OCI-LY1 (cell line): ENCODE measurements at regions not wholly inside any gene's neighbourhood (a gene's known extent, or its start where the extent isn't known, plus 50 kb on each side); places are given as distances from the start of the nearest gene placed in this dataset.

Source experiments
- H2AFZ ChIP-seq: fragments of 200-600 bp; sonication (generic), shearing (Covaris generic); 2 replicates; pipeline ENCODE4 v1.6.0; 2014; ENCODE audit warnings: antibody characterized with exemption, mild to moderate bottlenecking, low read length
- H3F3A ChIP-seq: fragments of 200-600 bp; sonication (generic), shearing (Covaris generic); 2 replicates; pipeline ENCODE4 v1.6.0; 2014; ENCODE audit warnings: mild to moderate bottlenecking, antibody characterized with exemption, low read length, moderate library complexity; ENCODE audit not compliant: insufficient read depth
- H3K27ac ChIP-seq: fragments of 200-600 bp; sonication (generic); 2 replicates; pipeline ENCODE4 v1.5.1; 2014; ENCODE audit warnings: low read length, mixed run types, mild to moderate bottlenecking, low read depth; ENCODE audit not compliant: poor library complexity, severe bottlenecking
- H3K27me3 ChIP-seq: fragments of 200-600 bp; sonication (generic); 2 replicates; pipeline ENCODE4 v1.6.0; 2014; ENCODE audit warnings: antibody characterized with exemption, mild to moderate bottlenecking, low read length, moderate library complexity; ENCODE audit not compliant: insufficient read depth
- H3K36me3 ChIP-seq: fragments of 200-600 bp; sonication (generic); 2 replicates; pipeline ENCODE4 v1.6.1; 2014; ENCODE audit warnings: mild to moderate bottlenecking, antibody characterized with exemption, low read length, moderate library complexity, mixed read lengths; ENCODE audit not compliant: insufficient read depth
- H3K4me1 ChIP-seq: fragments of 200-600 bp; sonication (generic); 2 replicates; pipeline ENCODE4 v1.5.1; 2014; ENCODE audit warnings: mild to moderate bottlenecking, low read length, moderate library complexity; ENCODE audit not compliant: insufficient read depth, severe bottlenecking
- H3K4me2 ChIP-seq: fragments of 200-600 bp; sonication (generic), shearing (Covaris generic); 2 replicates; pipeline ENCODE4 v1.6.1; 2014; ENCODE audit warnings: low read length
- H3K4me3 ChIP-seq: fragments of 200-600 bp; sonication (generic); 2 replicates; pipeline ENCODE4 v1.5.1; 2014; ENCODE audit warnings: low read length, low read depth, mild to moderate bottlenecking, mixed read lengths; ENCODE audit not compliant: poor library complexity, severe bottlenecking
- H3K79me2 ChIP-seq: fragments of 200-600 bp; shearing (Covaris generic); 2 replicates; pipeline ENCODE4 v1.6.1; 2016; ENCODE audit warnings: mixed run types, low read length, mixed read lengths; ENCODE audit not compliant: insufficient read depth
- H3K9ac ChIP-seq: fragments of 200-600 bp; sonication (generic), shearing (Covaris generic); 2 replicates; pipeline ENCODE4 v1.6.1; 2014; ENCODE audit warnings: mild to moderate bottlenecking, low read length, mixed read lengths
- H3K9me2 ChIP-seq: fragments of 200-600 bp; sonication (generic), shearing (Covaris generic); 2 replicates; pipeline ENCODE4 v1.6.1; 2014; ENCODE audit warnings: low read depth, mild to moderate bottlenecking, low read length, mixed read lengths
- H3K9me3 ChIP-seq: fragments of 200-600 bp; shearing (Covaris generic); 2 replicates; pipeline ENCODE4 v1.6.1; 2014; ENCODE audit warnings: low read length, mixed read lengths
- H4K20me1 ChIP-seq: fragments of 200-600 bp; sonication (generic), shearing (Covaris generic); 2 replicates; pipeline ENCODE4 v1.6.0; 2016; ENCODE audit warnings: mild to moderate bottlenecking, low read length; ENCODE audit not compliant: insufficient read depth
- CTCF ChIP-seq: fragments of 200-600 bp; sonication (generic), shearing (Covaris generic); IDR thresholded peaks from 2 replicates; pipeline ENCODE4 v1.5.1; 2017; ENCODE audit warnings: mild to moderate bottlenecking, antibody characterized with exemption, low read length, moderate library complexity, mixed read lengths
- EZH2 ChIP-seq: fragments of 200-600 bp; sonication (generic), shearing (Covaris generic); IDR thresholded peaks from 2 replicates; pipeline ENCODE4 v1.8.0; 2017; ENCODE audit warnings: borderline replicate concordance, mixed run types, mild to moderate bottlenecking, antibody characterized with exemption, low read length, moderate library complexity, mixed read lengths

GRCh38 chr1:228968891-228969606, 233.8 kb downstream of the RHOU start:
- H3K79me2 ChIP-seq = no peaks in the 10 kb centered on the region
- no peak for TF ChIP-seq CTCF
- TF ChIP-seq EZH2 = no peak
- H3K9ac ChIP-seq = no peak overlapping the region
- no peaks in the 10 kb centered on the region for H4K20me1 ChIP-seq
- no peak overlapping the region for H3K4me2 ChIP-seq
- no peaks in the 10 kb centered on the region for H3K4me1 ChIP-seq
- H3K9me2 ChIP-seq = no peaks in the 10 kb centered on the region
- no peaks in the 10 kb centered on the region for H3K36me3 ChIP-seq
- H3K4me3 ChIP-seq = no peak overlapping the region
- H3F3A ChIP-seq = no peaks in the 10 kb centered on the region
- H3K9me3 ChIP-seq = no peaks in the 10 kb centered on the region
- no peaks in the 10 kb centered on the region for H3K27me3 ChIP-seq
- H2AFZ ChIP-seq = no peak overlapping the region
- H3K27ac ChIP-seq = no peak overlapping the region

GRCh38 chr1:228969953-228970800, 234.9 kb downstream of the RHOU start:
- Histone ChIP-seq H3K79me2 (no peaks in the 10 kb centered on the region), H3K9me2 (no peaks in the 10 kb centered on the region), H3K27me3 (no peaks in the 10 kb centered on the region), H3K4me3 (no peak overlapping the region), H3K4me1 (no peaks in the 10 kb centered on the region), H3K9ac (no peak overlapping the region), H3K36me3 (no peaks in the 10 kb centered on the region), H3K9me3 (no peaks in the 10 kb centered on the region), H4K20me1 (no peaks in the 10 kb centered on the region), H3F3A (no peaks in the 10 kb centered on the region), H2AFZ (no peak overlapping the region), H3K27ac (no peak overlapping the region), H3K4me2 (no peak overlapping the region)
- TF ChIP-seq CTCF = no peak
- no peak for TF ChIP-seq EZH2

- Histone ChIP-seq H3K27ac (no peak overlapping the region), H3K9me2 (no peaks in the 10 kb centered on the region), H3K9me3 (no peaks in the 10 kb centered on the region), H3K4me2 (no peak overlapping the region), H3K9ac (no peak overlapping the region), H3K79me2 (no peaks in the 10 kb centered on the region), H4K20me1 (no peaks in the 10 kb centered on the region), H3K4me1 (no peaks in the 10 kb centered on the region), H2AFZ (no peak overlapping the region), H3F3A (no peaks in the 10 kb centered on the region), H3K4me3 (no peak overlapping the region), H3K36me3 (no peaks in the 10 kb centered on the region), H3K27me3 (0 out of 2 replicates have a peak, but pooled peaks cover 3% of the 10 kb centered on the region)
- TF ChIP-seq CTCF (no peak), EZH2 (no peak)
Measured at GRCh38 chr1:228972576-228972975, 237.3 kb downstream of the RHOU start.
